Activated CD8-positive, alpha-beta memory T cell treated with anti-CD3 and anti-CD28 coated beads for 24 hours (primary cell): ENCODE measurements at regions not wholly inside any gene's neighbourhood (a gene's known extent, or its start where the extent isn't known, plus 50 kb on each side); places are given as distances from the start of the nearest gene placed in this dataset.
"Not testable (repeated sequence)": the region's sequence is repeated elsewhere in the genome, so short reads cannot be mapped to it uniquely, and the experiment has no call there.

Experiments used
- DNase-seq: peaks from one replicate; pipeline ENCODE4 v3.0.0-alpha.2; 2020

GRCh38 chr12:124648710-124649384 lies 81.4 kb upstream of the NCOR2 start:
- no peak for DNase-seq

- no peak for DNase-seq
These were observed 79.9 kb upstream of the NCOR2 start for GRCh38 chr12:124647316-124647715.

- peak; percentile 85 for DNase-seq
These were observed 79.2 kb upstream of the NCOR2 start for GRCh38 chr12:124646385-124647230.

GRCh38 chr12:124645530-124646244 lies 78.3 kb upstream of the NCOR2 start:
- no peak for DNase-seq

GRCh38 chr12:124643768-124644167 lies 76.4 kb upstream of the NCOR2 start:
- not testable (repeated sequence) for DNase-seq

GRCh38 chr12:124642105-124642504 lies 74.7 kb upstream of the NCOR2 start:
- DNase-seq: no peak

GRCh38 chr12:124641591-124641990 lies 74.2 kb upstream of the NCOR2 start:
- DNase-seq: no peak

- DNase-seq: no peak
These were observed 72.6 kb upstream of the NCOR2 start for GRCh38 chr12:124640056-124640455.

- DNase-seq: no peak
These were observed 71.9 kb upstream of the NCOR2 start for GRCh38 chr12:124639122-124639806.

- no peak for DNase-seq
These were observed 70.2 kb upstream of the NCOR2 start for GRCh38 chr12:124637581-124637981.

GRCh38 chr12:124637163-124637562 lies 69.8 kb upstream of the NCOR2 start:
- no peak for DNase-seq

- no peak for DNase-seq
These were observed 68.9 kb upstream of the NCOR2 start for GRCh38 chr12:124636138-124636978.

GRCh38 chr12:124635316-124635715 lies 67.9 kb upstream of the NCOR2 start:
- DNase-seq: no peak

- no peak for DNase-seq
These were observed 66.3 kb upstream of the NCOR2 start for GRCh38 chr12:124633365-124634362.

- DNase-seq: no peak
These were observed 65.1 kb upstream of the NCOR2 start for GRCh38 chr12:124632519-124632984.

GRCh38 chr12:124631681-124632256 lies 64.4 kb upstream of the NCOR2 start:
- DNase-seq: no peak

GRCh38 chr12:124630791-124631313 lies 63.4 kb upstream of the NCOR2 start:
- DNase-seq: no peak

- DNase-seq: no peak
These were observed 62.5 kb upstream of the NCOR2 start for GRCh38 chr12:124629789-124630480.

GRCh38 chr12:124629117-124629516 lies 61.7 kb upstream of the NCOR2 start:
- DNase-seq: no peak
